Tibial nerve (tissue), 4 donors: ENCODE measurements at regions not wholly inside any gene's neighbourhood (a gene's known extent, or its start where the extent isn't known, plus 50 kb on each side); places are given as distances from the start of the nearest gene placed in this dataset.

Experiments used
- EP300 ChIP-seq, 2 donors: sonication (generic); formaldehyde crosslinking; IDR thresholded peaks; one replicate each; pipeline ENCODE4 v1.6.1; 2017; ENCODE audit warnings: antibody characterized with exemption in 2 of 2, mild to moderate bottlenecking in 1 of 2
- POLR2A ChIP-seq, 2 donors: fragments of 450-650 bp; IDR thresholded peaks; one replicate each; pipeline ENCODE4 v1.6.1; 2017; ENCODE audit warnings: antibody characterized with exemption in 2 of 2, mild to moderate bottlenecking in 2 of 2, moderate library complexity in 2 of 2
- TF ChIP-seq, protein P1 (sequence below), 5 experiments: fragments of 200-600 bp in 3 of 5; fragments of 450-650 bp in 2 of 5; sonication (generic) in 3 of 5; IDR thresholded peaks; one replicate each; pipeline ENCODE4 v1.5.1; 2016 to 2019; ENCODE audit warnings: antibody characterized with exemption in 5 of 5, mild to moderate bottlenecking in 3 of 5, moderate library complexity in 2 of 5

DNA sequence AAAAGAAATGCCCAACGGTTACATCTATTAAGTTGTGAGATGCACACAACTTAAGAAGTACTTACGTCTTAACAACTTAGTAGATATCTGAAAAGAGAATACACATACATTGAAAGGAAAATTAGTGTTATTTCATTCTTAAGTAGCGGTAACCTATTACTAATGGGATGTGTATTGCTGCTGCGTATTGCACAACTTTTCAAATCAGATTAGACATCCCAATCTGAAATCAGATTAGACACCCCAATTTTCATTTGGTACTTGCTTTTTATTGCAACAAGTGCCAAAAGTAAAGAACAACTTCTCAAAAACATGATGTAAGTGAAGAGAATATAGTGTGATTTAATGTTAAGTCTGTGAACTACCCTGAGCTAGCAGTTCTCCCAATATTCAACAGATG is 155.5 kb downstream of the DSC3 start:
- TF ChIP-seq POLR2A (IDR thresholded peaks at IDR 0.05) (no peak), EP300 (IDR thresholded peaks at IDR 0.05) (no peak)
- TF ChIP-seq, protein P1, sequence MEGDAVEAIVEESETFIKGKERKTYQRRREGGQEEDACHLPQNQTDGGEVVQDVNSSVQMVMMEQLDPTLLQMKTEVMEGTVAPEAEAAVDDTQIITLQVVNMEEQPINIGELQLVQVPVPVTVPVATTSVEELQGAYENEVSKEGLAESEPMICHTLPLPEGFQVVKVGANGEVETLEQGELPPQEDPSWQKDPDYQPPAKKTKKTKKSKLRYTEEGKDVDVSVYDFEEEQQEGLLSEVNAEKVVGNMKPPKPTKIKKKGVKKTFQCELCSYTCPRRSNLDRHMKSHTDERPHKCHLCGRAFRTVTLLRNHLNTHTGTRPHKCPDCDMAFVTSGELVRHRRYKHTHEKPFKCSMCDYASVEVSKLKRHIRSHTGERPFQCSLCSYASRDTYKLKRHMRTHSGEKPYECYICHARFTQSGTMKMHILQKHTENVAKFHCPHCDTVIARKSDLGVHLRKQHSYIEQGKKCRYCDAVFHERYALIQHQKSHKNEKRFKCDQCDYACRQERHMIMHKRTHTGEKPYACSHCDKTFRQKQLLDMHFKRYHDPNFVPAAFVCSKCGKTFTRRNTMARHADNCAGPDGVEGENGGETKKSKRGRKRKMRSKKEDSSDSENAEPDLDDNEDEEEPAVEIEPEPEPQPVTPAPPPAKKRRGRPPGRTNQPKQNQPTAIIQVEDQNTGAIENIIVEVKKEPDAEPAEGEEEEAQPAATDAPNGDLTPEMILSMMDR (IDR thresholded peaks at IDR 0.05), result no peak
